HG03139 (cell line): ENCODE measurements at regions not wholly inside any gene's neighbourhood (a gene's known extent, or its start where the extent isn't known, plus 50 kb on each side); places are given as distances from the start of the nearest gene placed in this dataset.

ENCODE experiments used
- ATAC-seq: cut with Tn5 transposase; IDR thresholded peaks from one replicate; pipeline ENCODE4 v1.9.1; 2021; ENCODE audit not compliant: unreplicated experiment

GRCh38 chr12:98329589-98329988, 185.8 kb upstream of the TMPO start:
- no peak for ATAC-seq

- peak; percentile 89 for ATAC-seq
Measured at GRCh38 chr12:98332642-98333041, 182.7 kb upstream of the TMPO start.

GRCh38 chr12:98334768-98335167, 180.6 kb upstream of the TMPO start:
- ATAC-seq: no peak

GRCh38 chr12:98341026-98341425, 174.4 kb upstream of the TMPO start:
- no peak for ATAC-seq

- ATAC-seq: no peak
Measured at GRCh38 chr12:98341732-98342131, 173.7 kb upstream of the TMPO start.

GRCh38 chr12:98343002-98343567, 172.3 kb upstream of the TMPO start:
- ATAC-seq: no peak

- no peak for ATAC-seq
Measured at GRCh38 chr12:98344046-98344930, 171.1 kb upstream of the TMPO start.

GRCh38 chr12:98345308-98345876, 170.0 kb upstream of the TMPO start:
- no peak for ATAC-seq

- ATAC-seq: no peak
Measured at GRCh38 chr12:98351089-98351488, 164.3 kb upstream of the TMPO start.

GRCh38 chr12:98351784-98352183, 163.6 kb upstream of the TMPO start:
- no peak for ATAC-seq

- ATAC-seq: no peak
Measured at GRCh38 chr12:98352218-98352811, 163.1 kb upstream of the TMPO start.

GRCh38 chr12:98352835-98353234, 162.6 kb upstream of the TMPO start:
- ATAC-seq: no peak

GRCh38 chr12:98354520-98355035, 160.8 kb upstream of the TMPO start:
- ATAC-seq: no peak

GRCh38 chr12:98355322-98355721, 160.1 kb upstream of the TMPO start:
- ATAC-seq: no peak

GRCh38 chr12:98355933-98356332, 159.5 kb upstream of the TMPO start:
- ATAC-seq: no peak

- ATAC-seq: no peak
Measured at GRCh38 chr12:98358144-98358543, 157.2 kb upstream of the TMPO start.

GRCh38 chr12:98359856-98360255, 155.5 kb upstream of the TMPO start:
- ATAC-seq: no peak

- no peak for ATAC-seq
Measured at GRCh38 chr12:98360401-98360800, 155.0 kb upstream of the TMPO start.

GRCh38 chr12:98369581-98369980, 145.8 kb upstream of the TMPO start:
- ATAC-seq: no peak

- ATAC-seq: no peak
Measured at GRCh38 chr12:98370976-98371375, 144.4 kb upstream of the TMPO start.

GRCh38 chr12:98371419-98371818, 144.0 kb upstream of the TMPO start:
- no peak for ATAC-seq
